GM18861 (cell line): ENCODE measurements at regions not wholly inside any gene's neighbourhood (a gene's known extent, or its start where the extent isn't known, plus 50 kb on each side); places are given as distances from the start of the nearest gene placed in this dataset.

Experiments
- ATAC-seq: cut with Tn5 transposase; IDR thresholded peaks from one replicate; pipeline ENCODE4 v1.9.1; 2021; ENCODE audit not compliant: unreplicated experiment

GRCh38 chr18:34590503-34590902, 119.6 kb upstream of the DTNA start:
- no peak for ATAC-seq

- ATAC-seq = no peak
These were observed 118.1 kb upstream of the DTNA start for GRCh38 chr18:34591920-34592444.

GRCh38 chr18:34592481-34592880, 117.6 kb upstream of the DTNA start:
- ATAC-seq = no peak

- ATAC-seq = no peak
These were observed 117.1 kb upstream of the DTNA start for GRCh38 chr18:34592961-34593382.

- ATAC-seq = no peak
These were observed 115.8 kb upstream of the DTNA start for GRCh38 chr18:34594266-34594665.

GRCh38 chr18:34595690-34596089, 114.4 kb upstream of the DTNA start:
- no peak for ATAC-seq

- no peak for ATAC-seq
These were observed 111.9 kb upstream of the DTNA start for GRCh38 chr18:34598120-34598635.

GRCh38 chr18:34600158-34600557, 109.9 kb upstream of the DTNA start:
- ATAC-seq = no peak

- no peak for ATAC-seq
These were observed 109.0 kb upstream of the DTNA start for GRCh38 chr18:34600874-34601656.

GRCh38 chr18:34604591-34604990, 105.5 kb upstream of the DTNA start:
- no peak for ATAC-seq

GRCh38 chr18:34606851-34607250, 103.2 kb upstream of the DTNA start:
- no peak for ATAC-seq

- ATAC-seq = no peak
These were observed 102.0 kb upstream of the DTNA start for GRCh38 chr18:34608064-34608463.

GRCh38 chr18:34609986-34610648, 100.0 kb upstream of the DTNA start:
- no peak for ATAC-seq

- no peak for ATAC-seq
These were observed 98.2 kb upstream of the DTNA start for GRCh38 chr18:34611904-34612303.

GRCh38 chr18:34620258-34620861, 89.7 kb upstream of the DTNA start:
- ATAC-seq = no peak

- ATAC-seq = no peak
These were observed 86.5 kb upstream of the DTNA start for GRCh38 chr18:34623557-34623956.

- no peak for ATAC-seq
These were observed 85.5 kb upstream of the DTNA start for GRCh38 chr18:34624551-34624950.

GRCh38 chr18:34626404-34627136, 83.5 kb upstream of the DTNA start:
- ATAC-seq = no peak

GRCh38 chr18:34627137-34627920, 82.8 kb upstream of the DTNA start:
- no peak for ATAC-seq
